Left forelimb (tissue), 1 donor: ENCODE measurements at regions not wholly inside any gene's neighbourhood (a gene's known extent, or its start where the extent isn't known, plus 50 kb on each side); places are given as distances from the start of the nearest gene placed in this dataset.

Experiments used
- DNase-seq: peaks from one replicate; pipeline ENCODE4 v3.0.0-alpha.2; 2018; ENCODE audit warnings: low spot score

DNA sequence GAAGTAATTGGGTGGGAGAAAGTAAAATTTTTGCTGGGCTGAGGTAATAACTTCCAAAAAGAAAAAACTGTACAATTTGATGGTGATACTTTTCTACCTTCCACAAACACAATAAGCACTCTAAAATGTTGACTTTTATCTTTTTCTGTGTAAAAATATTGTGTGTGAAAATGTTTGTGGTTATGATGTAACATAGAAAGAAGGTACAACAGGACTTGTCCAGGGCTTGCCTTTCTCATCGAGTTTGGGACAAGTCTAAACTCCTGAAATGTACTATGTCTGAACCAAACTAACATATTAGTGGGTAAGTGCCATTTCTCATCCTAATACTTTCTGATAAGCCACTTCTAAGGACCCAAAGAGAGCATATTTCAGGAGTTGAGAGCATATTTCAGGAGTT is 174.2 kb upstream of the PDGFD start:
- DNase-seq, result no peak

DNA sequence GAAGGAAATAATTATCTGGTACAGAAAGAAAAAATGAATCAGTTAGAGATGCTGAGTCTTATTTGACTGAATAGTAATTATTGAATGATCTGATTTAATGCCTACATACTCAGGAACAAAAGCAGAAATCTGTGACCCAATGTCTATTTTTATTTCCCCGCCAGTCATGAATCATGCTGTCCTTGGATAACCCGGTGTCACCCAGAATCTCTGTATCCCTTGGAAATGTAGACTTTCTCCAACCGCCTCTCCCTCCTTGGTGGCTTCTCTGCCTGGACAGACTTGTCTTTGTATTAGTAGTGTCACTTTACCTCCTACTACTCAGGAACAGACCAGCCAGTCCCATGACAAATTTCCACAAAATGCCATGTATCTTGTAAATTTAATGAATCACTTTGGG is 173.3 kb upstream of the PDGFD start:
- DNase-seq, result no peak

DNA sequence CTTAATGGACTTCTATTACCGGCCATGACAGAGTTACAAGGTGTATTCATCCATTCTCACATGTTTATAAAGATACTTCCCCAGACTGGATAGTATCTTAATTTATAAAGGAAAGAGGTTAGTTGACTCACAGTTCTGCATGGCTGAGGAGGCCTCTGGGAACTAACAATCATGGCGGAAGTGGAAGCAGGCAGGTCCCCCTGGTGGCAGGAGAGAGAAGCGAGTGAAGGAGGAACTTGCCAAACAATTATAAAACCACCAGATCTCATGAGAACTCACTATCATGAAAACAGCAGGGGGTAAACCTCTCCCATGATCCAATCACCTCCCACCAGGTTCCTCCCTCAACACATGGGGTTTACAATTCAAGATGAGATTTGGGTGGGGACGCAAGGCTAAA is 170.0 kb upstream of the PDGFD start:
- no peak for DNase-seq

DNA sequence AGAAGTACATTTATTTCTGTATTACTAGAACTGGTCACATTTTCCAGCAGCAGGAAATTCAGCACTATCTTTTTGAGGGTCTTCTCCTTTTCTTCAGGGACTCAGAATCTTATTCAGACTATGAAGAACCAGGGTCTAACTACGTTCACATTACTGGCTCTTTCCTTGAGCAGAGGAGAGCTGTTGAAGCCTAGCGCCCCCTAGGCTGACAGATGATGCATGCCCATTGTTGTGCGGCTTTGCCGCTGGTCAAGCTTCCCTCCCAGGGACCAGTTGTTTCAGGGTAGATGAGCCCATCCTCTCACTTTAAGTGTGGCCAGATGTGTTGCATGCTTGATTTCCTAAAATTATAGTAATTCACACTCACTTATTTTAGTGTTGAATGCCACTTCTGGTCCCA is 168.2 kb upstream of the PDGFD start:
- no peak for DNase-seq

DNA sequence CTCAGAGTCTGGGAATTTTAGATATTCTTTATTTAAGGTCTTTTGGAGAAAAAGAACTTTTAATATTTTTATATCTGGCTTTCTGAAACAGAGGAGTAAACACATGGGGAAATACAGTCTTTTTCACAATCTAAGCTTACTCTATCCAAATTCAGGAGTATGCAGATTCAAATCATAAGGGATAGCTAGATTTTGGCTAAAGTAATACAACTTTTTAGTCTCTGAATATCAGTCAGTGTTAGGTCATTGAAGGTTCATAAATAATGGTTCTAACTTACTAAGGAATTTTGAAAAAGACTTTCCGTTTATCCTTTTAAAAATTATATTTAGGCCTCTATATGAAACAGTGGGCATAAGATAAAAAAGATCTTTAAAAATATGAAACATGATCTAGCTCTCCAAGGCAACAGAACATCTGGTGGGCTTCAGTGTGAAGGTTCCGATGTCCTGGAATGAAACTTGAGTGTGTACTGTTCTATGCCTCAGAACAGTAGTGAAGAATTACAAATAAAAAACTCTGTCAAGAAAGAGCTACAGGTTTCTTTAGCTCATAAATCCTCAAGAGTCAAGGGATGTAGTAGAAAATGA is 165.2 kb upstream of the PDGFD start:
- no peak for DNase-seq

DNA sequence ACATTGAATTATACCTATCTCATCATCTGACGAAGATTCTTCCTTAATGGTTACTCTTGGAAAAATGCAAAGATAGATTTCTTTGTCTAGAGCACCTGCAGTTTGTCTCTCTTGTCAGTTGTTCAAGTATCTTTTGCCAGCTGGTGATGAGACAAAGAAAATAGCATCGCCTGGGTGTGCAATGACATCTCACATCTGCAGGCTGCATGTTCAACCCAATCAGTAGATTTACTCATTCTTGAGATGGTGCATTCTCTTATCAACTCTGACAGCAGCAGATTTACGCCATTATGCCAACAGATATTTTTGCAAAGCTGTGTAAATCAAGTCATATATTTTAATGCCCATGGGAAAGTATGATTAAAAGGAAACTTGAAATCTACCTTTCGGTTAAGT is 164.6 kb upstream of the PDGFD start:
- DNase-seq, result no peak

DNA sequence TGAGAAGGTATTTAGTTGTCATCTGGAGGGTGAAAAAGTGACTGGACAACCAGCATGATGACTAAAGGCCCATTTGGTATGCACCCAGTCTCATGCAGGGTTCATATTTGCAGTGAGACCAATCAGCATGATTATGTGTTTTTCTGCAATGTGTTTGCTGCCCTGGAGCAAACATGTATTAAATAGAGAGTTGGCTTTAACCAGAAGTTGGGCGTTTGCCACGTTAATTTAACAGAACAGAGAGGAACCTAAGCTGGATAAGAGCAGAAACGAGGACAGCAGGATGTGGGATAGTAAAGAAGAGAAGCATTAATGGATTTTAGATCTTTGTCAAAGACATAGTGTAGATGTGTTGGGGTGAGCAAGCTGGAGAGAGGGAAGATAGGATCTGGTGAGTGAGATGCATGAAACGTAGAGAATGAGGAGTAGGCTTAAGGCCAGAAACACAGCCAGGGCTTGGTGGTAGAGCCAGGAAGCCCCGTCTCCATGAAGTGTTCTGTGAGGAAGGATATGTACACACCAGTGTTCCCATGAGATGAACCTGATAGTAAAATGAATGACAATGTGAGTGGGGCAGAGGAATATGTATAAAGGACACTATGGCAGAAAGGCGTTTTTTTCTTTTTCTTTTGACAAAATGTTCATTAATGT is 164.0 kb upstream of the PDGFD start:
- no peak for DNase-seq

DNA sequence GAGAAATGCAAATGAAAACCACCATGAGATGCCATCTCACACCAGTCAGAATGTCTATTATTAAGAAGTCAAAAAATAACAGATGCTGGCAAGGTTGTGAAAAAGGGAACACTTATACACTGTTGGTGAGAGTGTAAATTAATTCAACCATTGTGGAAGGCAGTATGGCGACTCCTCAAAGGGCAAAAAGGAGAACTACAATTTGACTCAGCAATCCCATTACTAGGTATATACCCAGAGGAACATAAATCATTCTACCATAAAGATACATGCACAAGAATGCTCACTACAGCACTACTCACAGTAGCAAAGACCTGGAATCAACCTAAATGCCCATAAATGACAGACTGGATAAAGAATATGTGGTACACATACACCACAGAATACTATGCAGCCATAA is 161.1 kb upstream of the PDGFD start:
- DNase-seq, result no peak

DNA sequence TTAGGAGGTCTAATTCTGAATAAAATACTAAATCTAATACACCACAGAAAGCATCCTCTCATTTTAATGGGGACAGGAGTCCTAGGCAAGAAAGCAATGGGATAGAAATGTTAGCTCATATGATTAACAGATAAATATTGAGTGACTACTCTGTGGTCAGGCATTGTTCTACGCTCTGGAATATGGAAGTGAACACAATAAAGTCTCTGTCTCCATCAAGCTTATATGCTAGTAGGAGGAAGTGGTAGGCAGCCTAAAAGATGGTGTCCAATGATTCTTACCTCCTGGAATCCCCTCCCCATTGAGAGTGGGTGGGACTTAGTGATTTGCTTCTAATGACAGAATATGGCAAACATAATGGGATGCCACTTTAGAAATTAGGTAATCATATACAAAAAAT is 160.3 kb upstream of the PDGFD start:
- DNase-seq, result no peak

DNA sequence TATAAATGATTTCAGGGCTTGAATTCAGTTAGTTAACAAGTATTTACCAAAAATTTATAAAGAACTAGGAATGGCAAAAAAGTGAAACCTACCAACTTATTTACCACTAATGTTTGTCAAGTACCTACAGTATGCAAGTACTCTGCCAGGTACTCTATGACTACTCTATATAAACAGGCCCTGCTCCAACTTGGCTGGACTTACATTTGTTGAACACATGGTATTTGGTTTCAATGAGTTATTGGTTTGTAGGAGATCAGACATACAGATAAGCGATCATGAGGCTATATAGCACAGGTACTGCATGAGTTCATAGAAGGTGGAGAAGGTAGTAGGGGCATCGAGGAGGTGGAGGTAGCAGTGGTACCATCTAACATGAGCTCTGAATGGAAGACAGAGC is 159.9 kb upstream of the PDGFD start:
- DNase-seq, result no peak

DNA sequence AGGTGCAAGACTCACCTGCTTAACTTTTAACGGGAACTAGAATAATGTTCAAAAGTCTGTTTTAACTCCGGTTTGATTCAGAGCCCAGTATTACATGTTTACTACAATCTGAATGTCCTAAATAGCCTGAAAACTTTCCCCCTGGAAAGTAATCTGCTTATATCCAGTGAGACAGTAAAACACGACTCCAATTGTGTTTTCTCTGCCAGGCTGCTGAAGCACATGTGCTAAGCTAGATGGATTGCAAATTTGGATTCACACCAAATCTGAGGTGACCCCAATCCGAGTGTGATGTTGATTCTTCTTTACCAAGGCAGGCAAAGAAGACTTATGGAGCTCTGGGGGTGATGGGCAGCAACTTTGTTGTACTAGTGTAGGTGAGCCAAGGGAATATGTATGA is 158.7 kb upstream of the PDGFD start:
- no peak for DNase-seq

DNA sequence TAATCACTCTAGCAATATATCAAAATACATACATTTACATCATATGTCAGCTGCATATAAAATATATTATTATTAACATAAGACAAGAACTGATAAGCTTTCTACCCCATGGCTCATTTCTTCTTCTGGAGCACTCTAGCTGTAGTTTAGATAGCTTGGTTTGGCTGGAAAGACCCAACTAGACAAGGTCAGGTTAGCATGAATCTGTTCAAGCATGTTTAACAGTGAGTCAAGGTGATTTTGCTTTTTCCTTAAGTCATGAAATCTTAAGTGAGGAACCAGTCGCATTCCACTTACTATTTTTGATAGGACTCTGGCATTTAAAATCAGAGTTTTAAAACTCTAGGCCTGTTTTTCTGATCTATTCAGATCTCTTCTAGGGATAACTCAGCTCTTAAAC is 157.0 kb upstream of the PDGFD start:
- no peak for DNase-seq

DNA sequence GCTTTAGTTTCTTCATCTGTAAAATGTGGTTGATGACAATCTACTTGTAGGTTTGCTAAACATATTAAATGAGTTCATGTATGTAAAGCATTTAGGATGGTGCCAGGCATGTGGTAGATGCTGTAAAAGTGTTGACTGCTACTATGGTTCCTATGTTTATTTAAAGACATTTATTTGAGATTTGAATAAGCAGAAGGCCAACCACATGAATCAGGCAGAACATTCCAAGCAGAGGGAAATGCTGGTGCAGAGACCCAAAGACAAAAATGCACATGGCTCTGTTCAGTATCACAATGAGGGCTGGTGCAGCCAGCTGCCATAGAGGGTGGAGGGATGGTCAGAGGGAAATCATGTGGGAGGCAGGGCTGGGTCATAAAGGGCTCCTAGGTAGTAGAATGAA is 156.2 kb upstream of the PDGFD start:
- DNase-seq, result no peak

DNA sequence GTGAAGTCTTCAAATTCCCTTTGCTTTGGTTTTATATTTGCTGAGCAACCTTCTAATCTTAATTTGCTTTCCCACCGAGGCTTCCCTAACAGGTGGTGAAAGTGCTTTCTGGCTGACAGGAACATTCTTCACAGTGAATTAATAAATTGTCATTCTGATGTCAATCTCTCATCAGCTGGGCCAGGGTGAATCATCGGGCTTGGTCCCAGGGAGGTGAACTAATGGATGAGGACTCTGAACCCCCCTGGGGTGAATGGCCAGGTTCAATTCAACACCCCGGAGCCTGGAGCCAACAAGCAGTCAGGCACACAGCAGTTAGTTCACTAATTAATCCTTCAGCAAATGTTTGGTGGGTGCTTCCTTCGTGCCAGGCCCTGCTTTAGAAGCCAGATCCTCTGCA is 155.4 kb upstream of the PDGFD start:
- DNase-seq, result no peak

DNA sequence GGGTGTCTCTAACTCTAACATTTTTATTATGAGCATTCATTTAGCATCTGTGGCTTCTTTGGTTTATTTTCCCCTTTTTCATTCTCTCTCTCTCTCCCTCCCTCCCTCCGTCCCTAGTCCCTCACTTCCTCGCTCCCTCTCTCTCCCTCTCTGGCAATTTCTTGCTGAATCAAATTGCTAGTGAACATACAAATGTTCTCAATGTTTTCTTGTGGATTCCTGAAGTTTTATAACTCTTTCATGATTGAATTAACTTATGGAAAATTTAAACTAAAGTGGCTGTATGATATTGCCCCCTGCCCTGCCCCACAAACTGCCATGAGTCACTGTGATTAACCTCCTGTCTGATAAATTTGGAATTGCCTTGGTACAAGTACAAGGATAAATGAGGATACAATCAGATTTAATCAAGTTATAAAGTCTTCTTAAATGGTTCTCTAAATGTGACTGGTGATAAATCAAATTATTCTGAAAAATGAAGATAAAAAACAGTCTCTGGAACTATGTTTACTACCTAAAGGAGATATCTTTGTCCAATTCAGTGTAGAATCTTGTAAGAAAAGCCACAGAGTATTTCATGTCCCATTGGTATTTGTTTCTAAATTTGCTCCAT is 143.0 kb upstream of the PDGFD start:
- no peak for DNase-seq

DNA sequence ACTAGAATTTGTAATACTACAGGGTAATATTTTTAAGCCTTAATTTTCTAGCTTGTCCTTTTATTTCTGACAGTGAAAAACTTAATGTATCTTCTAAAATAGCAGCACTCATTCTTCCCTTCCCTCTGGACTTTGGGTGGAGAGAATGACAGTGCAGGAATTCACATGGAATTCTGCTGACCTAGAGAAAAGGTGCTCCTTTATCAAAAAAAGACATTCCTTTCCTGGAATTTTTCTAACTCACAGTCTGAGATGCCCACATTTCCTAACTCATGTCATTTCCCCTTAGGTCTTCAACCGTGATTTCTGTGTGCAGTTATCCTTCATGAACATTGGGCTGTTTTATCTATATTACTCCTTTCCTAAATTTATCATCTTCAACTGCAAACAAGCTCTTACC is 137.8 kb upstream of the PDGFD start:
- DNase-seq, result no peak

DNA sequence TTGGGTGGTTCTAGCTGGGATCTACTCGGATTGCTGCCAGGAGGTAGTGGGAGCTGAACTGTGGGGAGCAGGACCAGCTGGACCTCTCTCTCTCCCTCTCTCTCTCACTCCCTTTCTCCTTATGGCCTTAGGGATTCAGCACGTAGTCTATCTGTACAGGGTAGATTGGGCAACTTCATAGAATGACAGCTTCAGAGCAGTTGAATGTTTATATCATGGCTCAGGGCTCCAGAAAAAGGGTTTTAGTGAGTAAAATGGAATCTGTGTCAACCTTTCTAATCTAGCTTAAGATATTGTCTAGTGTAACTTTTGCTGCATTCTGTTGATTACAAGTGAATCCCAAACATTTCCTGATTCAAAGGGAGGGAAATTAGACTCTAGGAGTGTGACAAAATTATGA is 127.7 kb upstream of the PDGFD start:
- no peak for DNase-seq

DNA sequence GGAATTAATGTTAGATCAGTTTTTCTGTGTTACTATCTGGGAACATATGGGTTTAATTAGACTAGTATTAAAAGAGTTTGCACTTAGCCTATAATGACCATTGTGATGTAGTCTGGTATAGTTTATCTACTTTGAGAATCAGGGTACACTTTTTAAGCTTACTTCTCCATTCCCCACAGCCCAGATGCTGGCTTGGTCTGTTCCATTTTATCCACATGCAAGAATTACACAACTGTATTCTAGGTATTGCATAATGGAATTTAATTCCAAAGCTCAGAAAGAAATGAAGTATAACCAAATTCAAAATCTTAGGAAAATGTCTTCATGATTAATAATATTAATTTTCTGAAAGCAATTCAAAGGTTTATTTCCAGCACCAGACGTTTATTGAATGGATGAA is 122.2 kb upstream of the PDGFD start:
- DNase-seq, result no peak

DNA sequence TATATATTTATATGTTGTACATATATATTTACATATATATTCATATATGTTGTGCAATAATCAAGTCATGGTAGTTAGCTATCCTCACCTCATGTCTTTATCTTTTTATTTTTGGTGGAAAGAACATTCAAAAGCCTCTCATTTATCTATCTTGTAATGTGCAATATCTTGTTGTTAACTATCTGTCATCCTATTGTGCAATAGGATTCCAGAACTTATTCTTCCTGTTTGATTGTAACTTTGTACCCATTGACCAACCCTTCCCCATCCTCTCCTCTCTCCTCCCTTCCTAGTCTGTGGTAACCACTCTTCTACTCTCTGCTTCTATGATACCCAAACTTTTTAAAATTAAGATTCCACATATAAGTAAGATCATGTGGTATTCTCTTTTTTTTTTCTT is 115.6 kb upstream of the PDGFD start:
- no peak for DNase-seq

DNA sequence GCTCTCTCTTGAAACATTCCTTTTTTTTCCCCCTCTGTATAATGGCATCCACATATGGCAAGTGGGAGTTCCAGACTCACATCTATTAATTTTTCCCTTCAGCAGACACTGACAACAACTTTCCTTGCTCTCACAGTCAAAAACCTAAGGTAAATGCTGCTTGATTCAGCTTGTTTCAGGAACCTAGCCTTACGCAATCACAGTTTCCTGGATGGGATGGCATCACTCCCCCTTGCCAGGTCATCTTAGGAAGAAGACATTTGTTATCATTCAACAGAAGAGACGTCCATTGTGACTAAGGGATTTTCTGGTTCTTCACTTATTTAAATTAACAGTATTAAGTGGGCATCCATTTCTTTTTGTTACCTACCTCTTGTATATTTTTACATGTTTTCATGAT is 112.0 kb upstream of the PDGFD start:
- no peak for DNase-seq

DNA sequence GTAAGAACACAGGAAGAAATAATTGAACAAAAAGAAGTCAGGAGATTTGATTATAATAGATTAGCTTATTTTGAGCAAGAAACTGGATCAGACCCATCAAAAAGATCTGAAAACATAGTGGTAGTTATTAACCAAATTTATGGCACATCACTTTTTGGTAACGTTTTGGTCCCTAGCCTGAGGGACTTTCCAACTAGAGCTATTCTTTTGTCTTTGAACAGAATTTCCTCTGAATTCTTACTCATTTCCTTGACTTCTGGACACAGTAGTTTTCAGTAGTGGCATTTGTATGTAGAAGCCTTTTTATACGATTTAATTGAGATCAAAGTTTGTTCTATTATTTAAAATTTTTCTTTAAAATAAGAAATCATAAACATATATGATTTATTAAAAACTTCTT is 96.5 kb upstream of the PDGFD start:
- no peak for DNase-seq

DNA sequence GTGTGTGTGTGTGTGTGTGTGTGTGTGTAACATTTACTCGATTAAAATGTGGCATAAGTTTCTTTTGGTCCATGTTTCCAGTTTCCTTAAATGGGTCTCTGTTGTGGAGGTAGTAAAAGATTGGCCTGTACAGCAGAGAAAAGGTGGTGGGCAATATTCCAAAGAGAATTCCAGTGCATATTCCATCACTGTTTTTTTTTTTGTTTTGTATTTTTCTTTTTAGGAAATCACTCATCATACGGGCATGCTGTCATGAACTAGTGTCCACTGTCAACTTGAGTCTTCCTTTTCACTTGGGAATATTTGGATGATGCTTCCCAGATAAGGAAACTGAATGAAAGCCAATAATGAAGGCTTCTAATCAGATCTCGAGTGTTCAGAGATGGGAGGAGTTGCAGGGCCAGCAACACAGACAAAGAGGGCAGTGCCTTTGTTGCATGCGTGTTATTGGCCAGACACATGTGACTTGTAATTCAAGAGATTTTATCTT is 95.2 kb upstream of the PDGFD start:
- DNase-seq, result no peak

DNA sequence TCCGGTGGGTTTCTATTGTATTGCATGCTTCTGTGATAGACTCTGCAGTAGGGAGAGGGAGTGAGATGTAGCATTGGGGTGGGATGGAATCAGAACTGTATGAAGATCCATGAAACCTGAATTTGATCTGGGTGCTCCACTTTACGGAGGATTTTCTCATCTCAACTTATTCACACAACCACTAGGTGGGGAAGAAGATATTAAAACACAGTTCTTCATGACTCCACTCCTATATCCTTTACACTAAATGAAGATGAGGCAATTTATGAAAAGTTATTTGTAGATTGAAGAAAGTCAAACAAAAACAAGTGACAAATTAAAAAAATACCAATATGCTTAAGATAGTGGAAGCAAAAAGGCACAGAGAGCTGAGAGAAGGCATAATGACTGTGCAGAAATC is 92.6 kb upstream of the PDGFD start:
- no peak for DNase-seq

DNA sequence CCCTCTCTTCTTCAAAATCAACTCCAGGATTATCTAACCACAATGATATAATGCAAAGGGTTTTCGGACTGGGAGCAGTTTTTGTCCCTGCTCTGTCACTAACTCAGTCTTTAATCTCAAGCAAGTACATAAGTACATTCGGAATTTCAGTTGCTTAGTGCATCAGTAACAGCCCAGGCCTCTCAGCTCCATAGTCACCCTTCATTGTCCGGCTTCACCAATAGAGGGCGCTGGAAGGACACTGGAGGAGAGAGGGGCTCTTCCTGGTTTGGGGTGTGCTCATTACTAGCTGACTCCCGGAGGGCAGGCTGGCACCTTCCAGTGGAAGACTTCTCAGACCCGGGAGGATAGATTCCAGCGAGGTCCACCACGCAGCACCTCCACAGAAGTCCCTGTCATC is 90.4 kb upstream of the PDGFD start:
- no peak for DNase-seq
